ENCODE measurements at regions not wholly inside any gene's neighbourhood (a gene's known extent, or its start where the extent isn't known, plus 50 kb on each side); places are given as distances from the start of the nearest gene placed in this dataset.

DNA sequence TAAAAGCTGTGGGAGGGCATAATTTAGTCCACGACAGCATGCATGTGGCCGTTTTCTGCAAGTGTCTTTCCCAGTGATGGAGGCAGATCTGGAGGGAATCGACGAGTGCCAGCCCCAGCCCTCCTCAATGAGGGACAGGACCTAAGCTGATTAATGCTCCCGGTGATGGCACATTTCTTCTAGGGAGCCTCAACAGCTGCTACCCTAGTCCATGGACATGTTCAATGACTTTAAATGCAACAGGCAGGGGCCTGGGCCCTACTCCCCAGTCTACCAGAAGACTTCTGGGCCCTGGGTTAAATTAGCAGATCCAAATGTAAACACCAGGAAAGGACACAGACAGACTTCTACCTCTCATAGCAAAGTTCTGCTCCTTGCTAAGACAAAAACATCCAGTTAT is 155.1 kb downstream of the ACTR3 start:
- H3K27me3 ChIP-seq (ENCODE audit: low read depth, low read length), result peaks cover 7% of the 10 kb centered on the region; the same call in 1 of the 2 replicates
- H3K4me2 ChIP-seq (ENCODE audit: low read length), result no peak overlapping the region
- H3K27ac ChIP-seq (ENCODE audit: low read length), result no peak overlapping the region
- TF ChIP-seq EZH2phosphoT487 (IDR thresholded peaks at IDR 0.05; ENCODE audit: low read depth), result no peak
- TF ChIP-seq, protein P1, sequence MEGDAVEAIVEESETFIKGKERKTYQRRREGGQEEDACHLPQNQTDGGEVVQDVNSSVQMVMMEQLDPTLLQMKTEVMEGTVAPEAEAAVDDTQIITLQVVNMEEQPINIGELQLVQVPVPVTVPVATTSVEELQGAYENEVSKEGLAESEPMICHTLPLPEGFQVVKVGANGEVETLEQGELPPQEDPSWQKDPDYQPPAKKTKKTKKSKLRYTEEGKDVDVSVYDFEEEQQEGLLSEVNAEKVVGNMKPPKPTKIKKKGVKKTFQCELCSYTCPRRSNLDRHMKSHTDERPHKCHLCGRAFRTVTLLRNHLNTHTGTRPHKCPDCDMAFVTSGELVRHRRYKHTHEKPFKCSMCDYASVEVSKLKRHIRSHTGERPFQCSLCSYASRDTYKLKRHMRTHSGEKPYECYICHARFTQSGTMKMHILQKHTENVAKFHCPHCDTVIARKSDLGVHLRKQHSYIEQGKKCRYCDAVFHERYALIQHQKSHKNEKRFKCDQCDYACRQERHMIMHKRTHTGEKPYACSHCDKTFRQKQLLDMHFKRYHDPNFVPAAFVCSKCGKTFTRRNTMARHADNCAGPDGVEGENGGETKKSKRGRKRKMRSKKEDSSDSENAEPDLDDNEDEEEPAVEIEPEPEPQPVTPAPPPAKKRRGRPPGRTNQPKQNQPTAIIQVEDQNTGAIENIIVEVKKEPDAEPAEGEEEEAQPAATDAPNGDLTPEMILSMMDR (IDR thresholded peaks at IDR 0.05; ENCODE audit: low read depth, low read length), result no peak
- no peaks in the 10 kb centered on the region for H3K36me3 ChIP-seq (replicated peaks; ENCODE audit: low read depth, low read length)
- H3K4me1 ChIP-seq (ENCODE audit: low read length), result no peaks in the 10 kb centered on the region
- H2AFZ ChIP-seq (ENCODE audit: low read depth, low read length), result no peak overlapping the region
- no peak overlapping the region for H3K9ac ChIP-seq (ENCODE audit: low read length)
- no peaks in the 10 kb centered on the region for H4K20me1 ChIP-seq (ENCODE audit: insufficient read depth, low read length)
- no peaks in the 10 kb centered on the region for H3K79me2 ChIP-seq (ENCODE audit: low read length)
- no peaks in the 10 kb centered on the region for H3K9me3 ChIP-seq (ENCODE audit: insufficient read depth, low read length)
- H3K4me3 ChIP-seq (ENCODE audit: low read length), result no peak overlapping the region

DNA sequence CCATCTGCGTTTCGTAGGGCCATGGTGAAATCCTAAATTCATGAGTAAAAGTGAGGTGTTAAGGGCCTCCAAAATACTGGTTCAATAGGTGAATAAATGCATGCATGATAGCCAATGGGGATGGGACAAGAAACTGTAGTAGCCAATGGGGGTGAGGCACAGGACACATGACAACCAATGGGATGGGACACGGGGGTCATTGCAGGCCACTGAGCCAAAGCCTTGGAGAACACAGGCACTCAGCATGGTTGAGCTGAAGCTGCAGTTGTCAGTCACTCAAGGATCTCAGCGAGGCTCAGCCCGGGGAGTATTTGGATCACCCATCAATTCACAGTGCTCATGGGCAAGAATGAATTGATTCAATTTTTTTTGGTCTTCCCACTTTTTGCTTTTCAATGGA is 156.5 kb downstream of the ACTR3 start:
- no peak overlapping the region for H3K4me2 ChIP-seq (ENCODE audit: low read length)
- H3K4me1 ChIP-seq (ENCODE audit: low read length), result no peaks in the 10 kb centered on the region
- H3K27ac ChIP-seq (ENCODE audit: low read length), result no peak overlapping the region
- no peak overlapping the region for H3K4me3 ChIP-seq (ENCODE audit: low read length)
- no peak for TF ChIP-seq EZH2phosphoT487 (IDR thresholded peaks at IDR 0.05; ENCODE audit: low read depth)
- TF ChIP-seq, protein P1 (IDR thresholded peaks at IDR 0.05; ENCODE audit: low read depth, low read length), result no peak
- H3K9me3 ChIP-seq (ENCODE audit: insufficient read depth, low read length), result no peaks in the 10 kb centered on the region
- no peaks in the 10 kb centered on the region for H3K36me3 ChIP-seq (replicated peaks; ENCODE audit: low read depth, low read length)
- no peak overlapping the region for H3K9ac ChIP-seq (ENCODE audit: low read length)
- no peak overlapping the region for H2AFZ ChIP-seq (ENCODE audit: low read depth, low read length)
- H4K20me1 ChIP-seq (ENCODE audit: insufficient read depth, low read length), result no peaks in the 10 kb centered on the region
- no peaks in the 10 kb centered on the region for H3K79me2 ChIP-seq (ENCODE audit: low read length)
- peaks cover 6% of the 10 kb centered on the region; the same call in 1 of the 2 replicates for H3K27me3 ChIP-seq (ENCODE audit: low read depth, low read length)

DNA sequence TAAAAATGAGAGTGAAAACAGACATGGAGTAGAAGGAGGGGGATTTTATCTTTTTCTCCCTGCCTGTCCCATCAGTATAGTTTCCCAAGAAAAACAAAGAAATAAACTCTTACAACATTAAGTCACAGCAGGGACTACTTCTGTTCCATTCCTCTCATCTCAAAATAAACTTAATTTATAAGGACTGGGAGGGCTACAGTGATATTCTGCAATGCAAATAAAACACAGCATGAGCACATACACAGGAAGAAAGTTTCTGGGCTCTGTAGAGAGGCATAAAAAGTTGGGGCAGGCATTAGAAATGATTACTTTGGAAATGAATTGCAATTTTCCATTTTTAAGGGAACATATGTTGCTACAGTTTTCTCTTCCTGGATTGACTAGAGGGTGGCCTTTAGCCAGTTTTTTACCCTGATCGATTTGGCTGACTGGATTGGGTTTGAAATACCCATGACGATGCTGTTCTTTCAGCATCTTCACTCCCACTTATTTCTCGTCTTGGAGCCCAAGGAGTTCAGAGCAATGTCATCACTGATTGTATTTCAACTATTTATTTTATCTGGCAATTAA is 157.1 kb downstream of the ACTR3 start:
- Histone ChIP-seq H3K27ac (ENCODE audit: low read length) (no peak overlapping the region), H3K9me3 (ENCODE audit: insufficient read depth, low read length) (no peaks in the 10 kb centered on the region), H3K9ac (ENCODE audit: low read length) (no peak overlapping the region), H3K4me3 (ENCODE audit: low read length) (no peak overlapping the region), H2AFZ (ENCODE audit: low read depth, low read length) (no peak overlapping the region), H3K4me1 (ENCODE audit: low read length) (no peaks in the 10 kb centered on the region), H4K20me1 (ENCODE audit: insufficient read depth, low read length) (no peaks in the 10 kb centered on the region), H3K27me3 (ENCODE audit: low read depth, low read length) (0 out of 2 replicates have a peak, but pooled peaks cover 3% of the 10 kb centered on the region), H3K36me3 (replicated peaks; ENCODE audit: low read depth, low read length) (no peaks in the 10 kb centered on the region), H3K79me2 (ENCODE audit: low read length) (no peaks in the 10 kb centered on the region), H3K4me2 (ENCODE audit: low read length) (no peak overlapping the region)
- TF ChIP-seq EZH2phosphoT487 (IDR thresholded peaks at IDR 0.05; ENCODE audit: low read depth), result no peak
- TF ChIP-seq, protein P1 (IDR thresholded peaks at IDR 0.05; ENCODE audit: low read depth, low read length), result no peak

DNA sequence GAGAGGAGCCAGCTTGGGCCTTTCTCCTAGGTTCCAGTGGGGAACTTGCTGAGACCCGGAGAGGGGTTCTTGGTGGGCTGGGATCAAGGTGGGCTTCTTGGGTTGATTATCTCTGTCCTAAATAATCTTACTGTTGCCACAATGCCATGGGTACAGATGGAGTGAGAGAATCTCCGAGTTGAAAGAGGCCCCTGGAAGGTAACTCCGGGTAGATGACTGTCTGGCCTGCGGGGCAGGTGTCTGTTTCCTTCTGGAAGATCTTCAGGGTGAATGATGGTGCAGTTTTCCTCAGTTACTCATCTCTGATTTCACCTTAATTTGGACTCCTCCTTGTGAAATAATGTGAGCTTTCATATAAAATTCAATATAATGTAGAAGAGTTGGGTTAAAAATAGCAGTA is 159.4 kb downstream of the ACTR3 start:
- Histone ChIP-seq H3K79me2 (ENCODE audit: low read length) (no peaks in the 10 kb centered on the region), H3K27me3 (ENCODE audit: low read depth, low read length) (peaks cover 5% of the 10 kb centered on the region), H3K4me1 (ENCODE audit: low read length) (no peaks in the 10 kb centered on the region; the same call in 1 of the 2 replicates), H4K20me1 (ENCODE audit: insufficient read depth, low read length) (no peaks in the 10 kb centered on the region), H2AFZ (ENCODE audit: low read depth, low read length) (no peak overlapping the region), H3K27ac (ENCODE audit: low read length) (no peak overlapping the region), H3K36me3 (replicated peaks; ENCODE audit: low read depth, low read length) (no peaks in the 10 kb centered on the region), H3K9ac (ENCODE audit: low read length) (no peak overlapping the region), H3K9me3 (ENCODE audit: insufficient read depth, low read length) (no peaks in the 10 kb centered on the region), H3K4me2 (ENCODE audit: low read length) (no peak overlapping the region), H3K4me3 (ENCODE audit: low read length) (no peak overlapping the region)
- TF ChIP-seq, protein P1 (IDR thresholded peaks at IDR 0.05; ENCODE audit: low read depth, low read length), result no peak
- no peak for TF ChIP-seq EZH2phosphoT487 (IDR thresholded peaks at IDR 0.05; ENCODE audit: low read depth)

All from OCI-LY3 (cell line).